Ovary (tissue), 7 donors: ENCODE measurements at regions not wholly inside any gene's neighbourhood (a gene's known extent, or its start where the extent isn't known, plus 50 kb on each side); places are given as distances from the start of the nearest gene placed in this dataset.
"Not testable (repeated sequence)": the region's sequence is repeated elsewhere in the genome, so short reads cannot be mapped to it uniquely, and the experiment has no call there.

ENCODE experiments used
- DNase-seq, 5 donors: peaks; one replicate each; pipeline ENCODE4 v3.0.0-alpha.2; 2019 to 2020
- H3K27ac ChIP-seq, 2 donors: fragments of 200-600 bp; one replicate each; pipeline versions ENCODE4 v1.5.1 to v1.8.0; 2019 to 2022
- H3K27me3 ChIP-seq: fragments of 200-600 bp; one replicate; pipeline ENCODE4 v1.8.0; 2022
- H3K36me3 ChIP-seq: fragments of 200-600 bp; sonication (generic); one replicate; pipeline ENCODE4 v1.5.1; 2019
- H3K4me1 ChIP-seq: one replicate; pipeline ENCODE4 v1.8.1; 2013; ENCODE audit warnings: mild to moderate bottlenecking, moderate library complexity; ENCODE audit not compliant: insufficient read depth
- H3K4me3 ChIP-seq: fragments of 200-600 bp; sonication (generic); one replicate; pipeline ENCODE4 v1.5.1; 2017
- H3K9me3 ChIP-seq, 2 donors: fragments of 200-600 bp in 1 of 2; sonication (generic) in 1 of 2; one replicate each; pipeline versions ENCODE4 v1.5.1 to v1.8.1; 2013 to 2019; ENCODE audit warnings: mild to moderate bottlenecking in 1 of 2, moderate library complexity in 1 of 2
- EP300 ChIP-seq: sonication (generic); formaldehyde crosslinking; IDR thresholded peaks from one replicate; pipeline ENCODE4 v1.6.1; 2017; ENCODE audit warnings: antibody characterized with exemption
- POLR2A ChIP-seq: fragments of 450-650 bp; IDR thresholded peaks from one replicate; pipeline ENCODE4 v1.6.1; 2017; ENCODE audit warnings: antibody characterized with exemption, mild to moderate bottlenecking, moderate library complexity
- WGBS, 3 donors: extraction: QIAGEN DNeasy Blood & Tissue Kit in 1 of 3; methylation state at CpG; one replicate each; pipeline versions ENCODE4 v1.1.5 to v1.1.7; 2013 to 2017; 5-methylcytosine and 5-hydroxymethylcytosine counted together
- intact Hi-C, 4 donors: fragments of 100-400 bp; cut with DNase I; formaldehyde crosslinking; loops; one replicate each; pipeline versions ENCODE4 v1.11.0 to v1.15.1; 2022 to 2023
- TF ChIP-seq, protein P1 (sequence below), 3 donors: fragments of 450-650 bp in 2 of 3; fragments of 200-600 bp in 1 of 3; IDR thresholded peaks; one replicate each; pipeline versions ENCODE4 v1.5.1 to v1.8.0; 2016 to 2022; ENCODE audit warnings: antibody characterized with exemption in 3 of 3, mild to moderate bottlenecking in 1 of 3
- donor health status: DM: no; HTN: no; CAD: no; lungs with moderate emphysema.
- donor health status: DM: no; HTN: no; CAD: no.
- donor health status: Bipolar disorder and iron deficiency.
- donor health status: DM: no; HTN: no; CAD: no.
- donor health status: DM: yes; HTN: yes; CAD: no.

DNA sequence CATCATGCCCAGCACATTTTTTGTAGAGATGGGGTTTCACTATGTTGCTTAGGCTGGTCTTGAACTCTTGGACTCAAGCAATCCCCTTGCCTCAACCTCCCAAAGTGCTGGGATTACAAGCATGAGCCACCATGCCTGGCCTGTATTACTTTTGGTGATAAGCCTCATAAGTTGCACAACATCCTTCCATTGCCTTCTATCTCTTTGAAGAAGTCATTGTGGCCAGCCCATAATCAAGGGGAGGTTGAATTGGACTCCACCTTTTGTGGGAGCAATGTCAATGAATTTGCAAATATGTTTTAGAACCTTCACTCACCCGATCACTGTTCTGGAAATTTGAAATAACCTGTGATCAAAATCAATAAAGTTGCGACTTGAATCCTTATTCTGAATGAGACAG lies 104.3 kb upstream of the CLINT1 start:
- Histone ChIP-seq H3K4me1 (no peaks in the 10 kb centered on the region), H3K27ac (no peak overlapping the region), H3K4me3 (no peak overlapping the region), H3K9me3 (no peaks in the 10 kb centered on the region), H3K36me3 (no peaks in the 10 kb centered on the region), H3K27me3 (no peaks in the 10 kb centered on the region)
- no peak for DNase-seq
- intact Hi-C loops: no loop called here
- WGBS, 3 donors: 94 to 97% (median 96%) methylated on average over 2 of the region's 2 CpGs
- TF ChIP-seq POLR2A (no peak), EP300 (no peak)
- TF ChIP-seq, protein P1, sequence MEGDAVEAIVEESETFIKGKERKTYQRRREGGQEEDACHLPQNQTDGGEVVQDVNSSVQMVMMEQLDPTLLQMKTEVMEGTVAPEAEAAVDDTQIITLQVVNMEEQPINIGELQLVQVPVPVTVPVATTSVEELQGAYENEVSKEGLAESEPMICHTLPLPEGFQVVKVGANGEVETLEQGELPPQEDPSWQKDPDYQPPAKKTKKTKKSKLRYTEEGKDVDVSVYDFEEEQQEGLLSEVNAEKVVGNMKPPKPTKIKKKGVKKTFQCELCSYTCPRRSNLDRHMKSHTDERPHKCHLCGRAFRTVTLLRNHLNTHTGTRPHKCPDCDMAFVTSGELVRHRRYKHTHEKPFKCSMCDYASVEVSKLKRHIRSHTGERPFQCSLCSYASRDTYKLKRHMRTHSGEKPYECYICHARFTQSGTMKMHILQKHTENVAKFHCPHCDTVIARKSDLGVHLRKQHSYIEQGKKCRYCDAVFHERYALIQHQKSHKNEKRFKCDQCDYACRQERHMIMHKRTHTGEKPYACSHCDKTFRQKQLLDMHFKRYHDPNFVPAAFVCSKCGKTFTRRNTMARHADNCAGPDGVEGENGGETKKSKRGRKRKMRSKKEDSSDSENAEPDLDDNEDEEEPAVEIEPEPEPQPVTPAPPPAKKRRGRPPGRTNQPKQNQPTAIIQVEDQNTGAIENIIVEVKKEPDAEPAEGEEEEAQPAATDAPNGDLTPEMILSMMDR (IDR thresholded peaks at IDR 0.05): no peak

GRCh38 chr5:157962686-157963085 lies 103.7 kb upstream of the CLINT1 start:
- DNase-seq, intact Hi-C loops, H3K4me3 ChIP-seq, H3K27ac ChIP-seq, H3K27me3 ChIP-seq, H3K36me3 ChIP-seq, H3K4me1 ChIP-seq, H3K9me3 ChIP-seq: not testable (repeated sequence)
- 91 to 94% (median 91%) methylated on average over 8 of the region's 8 CpGs for whole genome bisulfite sequencing, 3 donors

DNA sequence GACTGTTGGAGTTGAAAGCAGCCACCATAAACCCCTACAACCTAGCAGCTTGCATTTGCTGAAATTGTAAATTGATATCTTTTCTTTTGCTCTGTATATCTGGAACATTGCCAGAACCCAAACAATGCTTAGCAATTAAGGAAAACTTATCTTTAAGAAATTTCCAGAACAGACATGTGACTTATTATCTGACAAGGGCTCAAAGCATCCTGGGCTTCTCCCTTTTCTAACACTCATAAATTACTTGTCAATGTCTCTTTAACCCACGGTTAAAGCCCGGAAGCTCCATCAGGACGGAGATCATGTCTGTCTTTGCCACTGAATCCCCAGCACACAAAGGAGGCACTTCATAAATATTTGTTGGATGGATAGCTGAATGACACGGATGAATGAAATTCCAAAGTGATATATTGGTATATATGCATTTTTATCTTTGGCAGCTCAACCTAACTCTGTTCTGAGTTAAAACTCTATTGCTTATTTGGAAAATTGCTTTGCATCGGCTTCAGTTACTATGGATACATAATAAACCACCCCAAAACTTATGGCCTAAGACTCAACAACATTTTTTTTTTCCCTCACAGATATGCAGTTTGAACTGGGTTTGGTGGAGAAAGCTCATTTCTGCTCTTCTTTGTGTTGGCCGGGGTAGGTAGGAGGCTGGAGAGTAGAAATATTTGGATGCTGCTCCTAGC lies 103.1 kb upstream of the CLINT1 start:
- no peak for DNase-seq
- intact Hi-C loops: no loop called here

DNA sequence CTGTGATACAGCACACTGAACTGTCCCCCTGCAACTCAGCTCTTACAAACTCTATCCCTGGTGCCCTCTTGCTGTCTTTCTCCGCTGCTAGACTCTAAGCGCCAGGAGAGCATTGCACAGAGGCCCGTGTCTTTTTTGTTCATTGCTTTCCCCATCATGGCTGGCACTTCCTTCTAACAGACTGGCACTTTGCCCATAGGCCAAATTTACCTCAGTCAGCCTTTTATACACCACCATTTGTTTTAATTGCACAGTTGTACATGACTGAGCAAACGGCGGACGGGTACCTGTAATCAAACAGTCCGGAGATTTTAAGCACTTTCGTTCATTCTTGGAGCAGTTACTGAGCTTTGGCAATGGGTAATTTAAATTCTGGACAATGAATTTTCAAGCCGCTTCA lies 102.2 kb upstream of the CLINT1 start:
- TF ChIP-seq POLR2A (no peak), EP300 (no peak)
- TF ChIP-seq, protein P1 (IDR thresholded peaks at IDR 0.05): no peak
- H3K4me3 ChIP-seq: no peak overlapping the region
- no peaks in the 10 kb centered on the region for H3K9me3 ChIP-seq
- intact Hi-C loops: no loop called here
- DNase-seq: no peak
- 71 to 81% (median 78%) methylated on average over 9 of the region's 9 CpGs for WGBS, 3 donors
- H3K27ac ChIP-seq: no peak overlapping the region
- H3K27me3 ChIP-seq: no peaks in the 10 kb centered on the region
- H3K36me3 ChIP-seq: no peaks in the 10 kb centered on the region
- H3K4me1 ChIP-seq: no peaks in the 10 kb centered on the region

More for the DNA sequence above, 103.1 kb upstream of the CLINT1 start:
- H3K27ac ChIP-seq: no peak overlapping the region
- no peak for TF ChIP-seq EP300
- TF ChIP-seq, protein P1 (IDR thresholded peaks at IDR 0.05): no peak
- no peak for TF ChIP-seq POLR2A
- 31 to 42% (median 35%) methylated on average over 6 of the region's 6 CpGs for WGBS, 3 donors
- no peaks in the 10 kb centered on the region for H3K9me3 ChIP-seq
- no peak overlapping the region for H3K4me3 ChIP-seq
- H3K4me1 ChIP-seq: no peaks in the 10 kb centered on the region
- H3K27me3 ChIP-seq: no peaks in the 10 kb centered on the region
- no peaks in the 10 kb centered on the region for H3K36me3 ChIP-seq

DNA sequence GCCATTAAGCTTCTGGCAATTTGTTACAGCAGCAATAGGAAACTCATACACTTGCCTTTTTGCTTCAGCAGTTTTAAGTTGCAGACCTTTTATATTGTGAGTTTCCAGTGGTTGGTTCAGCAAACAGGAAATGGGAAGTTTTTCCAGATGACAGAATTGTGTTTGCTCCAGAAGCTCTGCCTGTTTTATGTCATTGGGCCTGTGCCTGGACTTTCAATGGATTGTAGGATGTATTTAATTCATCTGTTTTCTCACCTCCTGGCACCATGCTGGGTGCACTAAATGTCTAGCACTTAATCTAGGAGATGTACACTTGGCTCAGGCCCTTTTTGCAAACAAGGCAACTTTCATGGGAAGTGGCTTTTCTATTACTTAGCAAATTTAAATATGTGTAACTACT lies 100.4 kb upstream of the CLINT1 start:
- Histone ChIP-seq H3K27ac (no peak overlapping the region), H3K27me3 (no peaks in the 10 kb centered on the region), H3K4me1 (no peaks in the 10 kb centered on the region), H3K36me3 (no peaks in the 10 kb centered on the region), H3K9me3 (no peaks in the 10 kb centered on the region), H3K4me3 (no peak overlapping the region)
- no peak for TF ChIP-seq POLR2A
- TF ChIP-seq, protein P1 (IDR thresholded peaks at IDR 0.05): no peak
- no peak for DNase-seq
- intact Hi-C loops: no loop called here
